ENCODE measurements at regions not wholly inside any gene's neighbourhood (a gene's known extent, or its start where the extent isn't known, plus 50 kb on each side); places are given as distances from the start of the nearest gene placed in this dataset.

- CTCF ChIA-PET = no interaction called here
- TF ChIP-seq EZH2 (IDR thresholded peaks at IDR 0.05; ENCODE audit: borderline replicate concordance, insufficient read depth, low read depth, low read length, poor library complexity, severe bottlenecking) (no peak), CTCF (IDR thresholded peaks at IDR 0.05) (no peak)
- 43% methylated on average over 2 of the region's 4 CpGs for WGBS (ENCODE audit: insufficient coverage)
- Mint-ChIP-seq H3K4me3 (no peak overlapping the region), H3K27ac (no peak overlapping the region), H3K9me3 (ENCODE audit: insufficient read depth) (no peaks in the 10 kb centered on the region), H3K27me3 (no peaks in the 10 kb centered on the region), H3K4me1 (no peaks in the 10 kb centered on the region)
- ATAC-seq (ENCODE audit: low read depth) (no peak), DNase-seq (no peak)
- Histone ChIP-seq H2AFZ (ENCODE audit: insufficient read depth, low read depth, low read length, poor library complexity, severe bottlenecking) (no peak overlapping the region), H3K27me3 (replicated peaks in 1 of 4; ENCODE audit: control extremely low read depth in 1 of 4, control insufficient read depth in 3 of 4, insufficient read depth in 4 of 4, low read length in 3 of 4) (no peaks in the 10 kb centered on the region), H3K4me1 (ENCODE audit: control insufficient read depth in 2 of 2, insufficient read depth in 2 of 2, low read length in 2 of 2) (no peaks in the 10 kb centered on the region), H4K20me1 (ENCODE audit: control insufficient read depth, insufficient read depth, low read length, poor library complexity, severe bottlenecking) (no peaks in the 10 kb centered on the region), H3K27ac (ENCODE audit: low read length in 2 of 2) (no peak overlapping the region), H3K4me2 (replicated peaks; ENCODE audit: low read depth, low read length, poor library complexity, severe bottlenecking) (no peak overlapping the region), H3K4me3 (ENCODE audit: control extremely low read depth in 1 of 5, extremely low read depth in 1 of 5, insufficient read depth in 1 of 5, low read depth in 2 of 5, low read length in 4 of 5) (no peak overlapping the region), H3K36me3 (replicated peaks in 1 of 2; ENCODE audit: control extremely low read depth in 1 of 2, control insufficient read depth in 1 of 2, extremely low read depth in 1 of 2, insufficient read depth in 2 of 2, low read length in 1 of 2) (no peaks in the 10 kb centered on the region), H3K9me3 (ENCODE audit: control extremely low read depth in 1 of 3, control insufficient read depth in 2 of 3, insufficient read depth in 1 of 3, low read length in 2 of 3) (no peaks in the 10 kb centered on the region), H3K79me2 (ENCODE audit: control insufficient read depth, insufficient read depth, low read length) (no peaks in the 10 kb centered on the region), H3K9ac (ENCODE audit: low read length) (no peak overlapping the region)
- POLR2A ChIA-PET = no interaction called here
- intact Hi-C loops (cut with micrococcal nuclease) = no loop called here
These were observed 386.2 kb downstream of the TMEM114 start for GRCh38 chr16:8204096-8204495.

- Mint-ChIP-seq H3K4me1 (no peaks in the 10 kb centered on the region), H3K27ac (no peak overlapping the region), H3K4me3 (no peak overlapping the region), H3K27me3 (no peaks in the 10 kb centered on the region), H3K9me3 (ENCODE audit: insufficient read depth) (no peaks in the 10 kb centered on the region)
- no peak overlapping the region for H3K27ac ChIP-seq (ENCODE audit: low read length in 2 of 2)
- no peak overlapping the region for H3K9ac ChIP-seq (ENCODE audit: low read length)
- DNase-seq = no peak
- no peak overlapping the region for H2AFZ ChIP-seq (ENCODE audit: insufficient read depth, low read depth, low read length, poor library complexity, severe bottlenecking)
- ATAC-seq (ENCODE audit: low read depth) = no peak
- 80% methylated on average over 1 of the region's 2 CpGs for WGBS (ENCODE audit: insufficient coverage)
- ChIA-PET POLR2A (no interaction called here), CTCF (no interaction called here)
- intact Hi-C loops (cut with micrococcal nuclease) = no loop called here
- no peaks in the 10 kb centered on the region for H4K20me1 ChIP-seq (ENCODE audit: control insufficient read depth, insufficient read depth, low read length, poor library complexity, severe bottlenecking)
- TF ChIP-seq CTCF (IDR thresholded peaks at IDR 0.05) = no peak
- no peak for TF ChIP-seq EZH2 (IDR thresholded peaks at IDR 0.05; ENCODE audit: borderline replicate concordance, insufficient read depth, low read depth, low read length, poor library complexity, severe bottlenecking)
- no peak overlapping the region for H3K4me3 ChIP-seq (ENCODE audit: control extremely low read depth in 1 of 5, extremely low read depth in 1 of 5, insufficient read depth in 1 of 5, low read depth in 2 of 5, low read length in 4 of 5)
- no peaks in the 10 kb centered on the region for H3K36me3 ChIP-seq (replicated peaks in 1 of 2; ENCODE audit: control extremely low read depth in 1 of 2, control insufficient read depth in 1 of 2, extremely low read depth in 1 of 2, insufficient read depth in 2 of 2, low read length in 1 of 2)
- H3K79me2 ChIP-seq (ENCODE audit: control insufficient read depth, insufficient read depth, low read length) = no peaks in the 10 kb centered on the region
- no peaks in the 10 kb centered on the region for H3K4me1 ChIP-seq (ENCODE audit: control insufficient read depth in 2 of 2, insufficient read depth in 2 of 2, low read length in 2 of 2)
- H3K4me2 ChIP-seq (replicated peaks; ENCODE audit: low read depth, low read length, poor library complexity, severe bottlenecking) = no peak overlapping the region
- H3K9me3 ChIP-seq (ENCODE audit: control extremely low read depth in 1 of 3, control insufficient read depth in 2 of 3, insufficient read depth in 1 of 3, low read length in 2 of 3) = no peaks in the 10 kb centered on the region
- H3K27me3 ChIP-seq (replicated peaks in 1 of 4; ENCODE audit: control extremely low read depth in 1 of 4, control insufficient read depth in 3 of 4, insufficient read depth in 4 of 4, low read length in 3 of 4) = no peaks in the 10 kb centered on the region
These were observed 387.2 kb downstream of the TMEM114 start for GRCh38 chr16:8203101-8203500.
